ENCODE measurements at regions not wholly inside any gene's neighbourhood (a gene's known extent, or its start where the extent isn't known, plus 50 kb on each side); places are given as distances from the start of the nearest gene placed in this dataset.
A peak's percentile ranks its signal among the peaks of the same experiment; 100 is the strongest.

DNA sequence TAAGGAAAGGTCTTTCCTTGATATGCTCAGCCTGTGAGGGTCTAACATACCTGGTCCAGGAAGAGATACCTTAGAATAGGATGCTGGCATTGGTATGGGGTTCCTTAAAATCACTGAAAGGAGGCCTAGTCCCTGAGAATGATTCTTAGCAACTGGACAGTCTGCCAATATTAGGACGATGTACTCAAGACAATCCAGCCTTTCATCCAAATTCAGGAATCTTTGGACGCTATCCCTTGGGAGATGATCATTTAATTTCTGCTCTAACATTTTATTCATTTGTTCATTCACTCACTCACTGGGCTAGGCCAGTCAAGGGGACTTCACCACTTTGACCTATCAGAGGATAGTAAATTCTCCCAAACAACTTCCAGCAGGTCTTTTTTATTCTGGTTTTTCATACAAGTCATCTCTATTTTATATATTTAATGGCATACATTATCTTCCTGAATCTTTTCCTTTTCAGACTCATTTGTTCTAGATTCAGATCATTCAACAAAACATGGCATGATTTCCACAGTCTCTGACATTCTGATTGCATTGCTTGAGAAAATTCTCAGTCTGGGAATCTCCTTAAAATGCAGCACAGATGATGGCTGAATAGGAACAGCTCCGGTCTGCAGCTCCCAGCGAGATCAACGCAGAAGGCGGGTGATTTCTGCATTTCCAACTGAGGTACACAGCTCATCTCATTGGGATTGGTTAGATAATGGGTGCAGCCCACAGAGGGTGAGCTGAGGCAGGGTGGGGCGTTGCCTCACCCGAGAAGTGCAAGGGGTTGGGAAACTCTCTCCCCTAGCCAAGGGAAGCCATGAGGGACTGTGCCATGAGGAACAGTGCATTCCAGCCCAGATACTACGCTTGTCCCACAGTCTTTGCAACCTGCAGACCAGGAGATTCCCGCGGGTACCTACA, 118.0 kb upstream of the PRICKLE1 start:
- no TSS peak for BruUV-seq (replicated peaks)
- Mint-ChIP-seq H3K4me1 (ENCODE audit: insufficient read depth, unreplicated experiment) (peaks cover 5% of the 10 kb centered on the region), H3K4me3 (ENCODE audit: unreplicated experiment) (no peak overlapping the region), H3K27me3 (ENCODE audit: insufficient read depth, unreplicated experiment) (no peaks in the 10 kb centered on the region), H3K36me3 (ENCODE audit: insufficient read depth, unreplicated experiment) (peaks cover 9% of the 10 kb centered on the region), H3K27ac (ENCODE audit: low read depth, unreplicated experiment) (peak overlapping the region; percentile 40), H3K9me3 (ENCODE audit: unreplicated experiment) (peaks cover 8% of the 10 kb centered on the region)
- POLR2A ChIA-PET = interaction anchor here (1.3 kb wide), 1 partner anchor 41 kb away, joined by 3 read pairs; no protein-coding TSS in a partner anchor
- intact Hi-C loops (cut with micrococcal nuclease) = no loop called here
- no peak for TF ChIP-seq CTCF (IDR thresholded peaks at IDR 0.05; ENCODE audit: unreplicated experiment)
- CTCF ChIA-PET = interaction anchor here (0.5 kb wide), 1 partner anchor 26 kb away, joined by 3 read pairs; no protein-coding TSS in a partner anchor
- DNase-seq (ENCODE audit: unreplicated experiment) = no peak

DNA sequence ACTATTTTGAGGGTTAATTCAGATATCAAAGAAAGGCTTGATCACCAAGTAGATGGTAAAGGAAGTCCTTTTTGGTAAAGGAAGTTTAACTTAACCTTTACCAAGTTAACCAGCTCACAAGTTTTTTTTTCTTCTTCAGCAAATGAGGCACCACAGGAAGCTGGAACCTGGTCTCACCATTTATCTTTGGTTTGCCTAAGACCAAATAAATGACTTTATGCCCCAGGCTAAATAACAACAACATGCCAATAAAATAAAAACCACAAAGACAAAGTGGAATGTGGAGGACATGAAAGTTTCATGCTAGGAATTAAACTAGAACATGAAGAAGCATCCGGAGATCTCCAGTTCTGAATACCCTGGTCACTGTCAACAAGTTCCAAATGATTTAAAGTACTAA, 116.8 kb upstream of the PRICKLE1 start:
- H3K36me3 Mint-ChIP-seq (ENCODE audit: insufficient read depth, unreplicated experiment) = peaks cover 5% of the 10 kb centered on the region
- CTCF ChIA-PET = interaction anchor here (1.2 kb wide), 1 partner anchor 8 kb away, joined by 3 read pairs; no protein-coding TSS in a partner anchor
- H3K27ac Mint-ChIP-seq (ENCODE audit: low read depth, unreplicated experiment) = peak overlapping the region; percentile 12
- BruUV-seq (replicated peaks) = no TSS peak
- DNase-seq (ENCODE audit: unreplicated experiment) = peak; percentile 29
- peaks cover 5% of the 10 kb centered on the region for H3K4me1 Mint-ChIP-seq (ENCODE audit: insufficient read depth, unreplicated experiment)
- intact Hi-C loops (cut with micrococcal nuclease) = no loop called here
- no peaks in the 10 kb centered on the region for H3K27me3 Mint-ChIP-seq (ENCODE audit: insufficient read depth, unreplicated experiment)
- no peak for TF ChIP-seq CTCF (IDR thresholded peaks at IDR 0.05; ENCODE audit: unreplicated experiment)
- POLR2A ChIA-PET = interaction anchor here (0.6 to 0.9 kb wide), 5 partner anchors 12 to 255 kb away, joined by 3 to 4 read pairs (median 3); no protein-coding TSS in a partner anchor
- H3K4me3 Mint-ChIP-seq (ENCODE audit: unreplicated experiment) = no peak overlapping the region
- H3K9me3 Mint-ChIP-seq (ENCODE audit: unreplicated experiment) = peaks cover 6% of the 10 kb centered on the region

GRCh38 chr12:42705863-42706262, 116.3 kb upstream of the PRICKLE1 start:
- DNase-seq (ENCODE audit: unreplicated experiment) = peak; percentile 92
- TF ChIP-seq CTCF (IDR thresholded peaks at IDR 0.05; ENCODE audit: unreplicated experiment) = no peak
- ChIA-PET CTCF (interaction anchor here (1.2 kb wide), 1 partner anchor 8 kb away, joined by 3 read pairs; no protein-coding TSS in a partner anchor), POLR2A (interaction anchor here (0.7 to 0.9 kb wide), 2 partner anchors 21 to 221 kb away, joined by 3 read pairs; no protein-coding TSS in a partner anchor)
- Mint-ChIP-seq H3K27me3 (ENCODE audit: insufficient read depth, unreplicated experiment) (no peaks in the 10 kb centered on the region), H3K27ac (ENCODE audit: low read depth, unreplicated experiment) (peak overlapping the region; percentile 12), H3K36me3 (ENCODE audit: insufficient read depth, unreplicated experiment) (peaks cover 5% of the 10 kb centered on the region), H3K4me1 (ENCODE audit: insufficient read depth, unreplicated experiment) (peaks cover 5% of the 10 kb centered on the region), H3K4me3 (ENCODE audit: unreplicated experiment) (no peak overlapping the region), H3K9me3 (ENCODE audit: unreplicated experiment) (peaks cover 1% of the 10 kb centered on the region)
- no TSS peak for BruUV-seq (replicated peaks)
- intact Hi-C loops (cut with micrococcal nuclease) = no loop called here

GRCh38 chr12:42704810-42705401, 115.4 kb upstream of the PRICKLE1 start:
- Mint-ChIP-seq H3K27me3 (ENCODE audit: insufficient read depth, unreplicated experiment) (no peaks in the 10 kb centered on the region), H3K9me3 (ENCODE audit: unreplicated experiment) (no peaks in the 10 kb centered on the region), H3K36me3 (ENCODE audit: insufficient read depth, unreplicated experiment) (peaks cover 5% of the 10 kb centered on the region), H3K4me3 (ENCODE audit: unreplicated experiment) (no peak overlapping the region), H3K27ac (ENCODE audit: low read depth, unreplicated experiment) (no peak overlapping the region), H3K4me1 (ENCODE audit: insufficient read depth, unreplicated experiment) (peaks cover 5% of the 10 kb centered on the region)
- intact Hi-C loops (cut with micrococcal nuclease) = no loop called here
- DNase-seq (ENCODE audit: unreplicated experiment) = no peak
- ChIA-PET CTCF (no interaction called here), POLR2A (interaction anchor here (0.9 kb wide), 1 partner anchor 75 kb away, joined by 3 read pairs; no protein-coding TSS in a partner anchor)
- TF ChIP-seq CTCF (IDR thresholded peaks at IDR 0.05; ENCODE audit: unreplicated experiment) = no peak
- BruUV-seq (replicated peaks) = no TSS peak
